ENCODE measurements at regions not wholly inside any gene's neighbourhood (a gene's known extent, or its start where the extent isn't known, plus 50 kb on each side); places are given as distances from the start of the nearest gene placed in this dataset. TPM values are rescaled to one million over a fixed set of nuclear protein-coding genes. Genes with fewer than 3 reads are reported as not detected.

DNA sequence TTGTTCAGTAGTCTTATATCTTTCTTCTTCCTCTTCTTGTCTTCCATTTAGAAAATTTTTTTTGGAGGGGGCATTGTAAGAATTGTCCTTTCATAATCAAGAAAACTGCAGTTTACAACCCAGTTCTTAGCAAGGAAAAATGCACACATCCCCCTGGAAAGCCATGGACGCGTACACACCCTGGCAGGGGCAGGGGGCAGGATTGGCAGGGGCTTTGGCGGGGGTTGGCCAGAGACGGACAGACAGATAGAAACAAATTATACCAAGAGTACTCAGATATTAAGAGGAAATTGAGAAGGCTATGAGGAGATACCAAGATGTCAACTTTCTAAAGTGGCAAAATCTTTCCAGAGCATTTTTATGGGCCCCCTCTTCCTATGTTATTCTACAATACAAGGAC, 322.5 kb upstream of the CPXCR1 start:
- Histone ChIP-seq H3K27ac (no peak overlapping the region), H3K4me1 (no peaks in the 10 kb centered on the region), H3K27me3 (no peaks in the 10 kb centered on the region), H3K36me3 (no peaks in the 10 kb centered on the region), H3K9me3 (no peaks in the 10 kb centered on the region), H3K4me3 (no peak overlapping the region)
- no peak for DNase-seq (ENCODE audit: low spot score in 2 of 2)
- TF ChIP-seq CTCF (IDR thresholded peaks at IDR 0.05) = no peak
- WGBS, 2 donors = 77 to 93% methylated on average over 4 of the region's 4 CpGs

GRCh38 chrX:88425739-88426138, 321.3 kb upstream of the CPXCR1 start:
- 27 to 31% methylated on average over 4 of the region's 4 CpGs for WGBS, 2 donors
- no peak for DNase-seq (ENCODE audit: low spot score in 2 of 2)
- H3K36me3 ChIP-seq = no peaks in the 10 kb centered on the region
- H3K9me3 ChIP-seq = no peaks in the 10 kb centered on the region
- H3K4me1 ChIP-seq = no peaks in the 10 kb centered on the region
- H3K4me3 ChIP-seq = no peak overlapping the region
- TF ChIP-seq POLR2A (IDR thresholded peaks at IDR 0.05) (no peak), CTCF (IDR thresholded peaks at IDR 0.05) (peak in 2 of 5 experiments; percentile 19 to 20), EP300 (IDR thresholded peaks at IDR 0.05) (no peak)
- no peaks in the 10 kb centered on the region for H3K27me3 ChIP-seq
- no peak overlapping the region for H3K27ac ChIP-seq

GRCh38 chrX:88437563-88437962, 309.5 kb upstream of the CPXCR1 start:
- no peaks in the 10 kb centered on the region for H3K9me3 ChIP-seq
- H3K4me3 ChIP-seq = no peak overlapping the region
- no peaks in the 10 kb centered on the region for H3K4me1 ChIP-seq
- DNase-seq (ENCODE audit: low spot score in 2 of 2) = no peak
- no peak overlapping the region for H3K27ac ChIP-seq
- TF ChIP-seq CTCF (IDR thresholded peaks at IDR 0.05) = no peak
- H3K27me3 ChIP-seq = no peaks in the 10 kb centered on the region
- 78 to 88% methylated on average over 1 of the region's 1 CpG for WGBS, 2 donors
- no peaks in the 10 kb centered on the region for H3K36me3 ChIP-seq

DNA sequence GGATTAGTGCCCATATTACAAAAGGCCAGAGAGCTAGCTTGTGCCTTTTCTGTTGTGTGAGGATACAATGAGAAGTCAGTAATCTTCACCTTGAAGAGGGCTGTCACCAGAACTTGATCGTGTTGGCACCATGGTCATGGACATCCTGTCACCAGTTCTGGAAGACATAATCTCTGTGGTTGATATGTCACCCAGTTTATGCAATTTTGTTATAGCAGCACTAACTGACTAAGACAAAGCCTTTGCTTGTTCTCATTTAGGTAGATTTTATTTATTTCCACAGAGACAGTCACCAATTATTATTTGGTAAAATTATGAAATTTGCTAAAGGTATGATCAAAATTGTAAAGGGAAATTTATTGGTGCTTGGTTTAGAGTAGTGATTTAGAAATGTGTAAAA, 308.8 kb upstream of the CPXCR1 start:
- Histone ChIP-seq H3K9me3 (no peaks in the 10 kb centered on the region), H3K27ac (no peak overlapping the region), H3K27me3 (no peaks in the 10 kb centered on the region), H3K4me1 (no peaks in the 10 kb centered on the region), H3K4me3 (no peak overlapping the region), H3K36me3 (no peaks in the 10 kb centered on the region)
- WGBS, 2 donors = 88 to 100% methylated on average over 1 of the region's 1 CpG
- no peak for DNase-seq (ENCODE audit: low spot score in 2 of 2)
- TF ChIP-seq POLR2A (IDR thresholded peaks at IDR 0.05) (no peak), EP300 (IDR thresholded peaks at IDR 0.05) (no peak), CTCF (IDR thresholded peaks at IDR 0.05) (no peak)

GRCh38 chrX:88439935-88440334, 307.1 kb upstream of the CPXCR1 start:
- Histone ChIP-seq H3K27ac (no peak overlapping the region), H3K27me3 (no peaks in the 10 kb centered on the region), H3K36me3 (no peaks in the 10 kb centered on the region), H3K9me3 (no peaks in the 10 kb centered on the region), H3K4me1 (no peaks in the 10 kb centered on the region), H3K4me3 (no peak overlapping the region)
- no peak for TF ChIP-seq EP300 (IDR thresholded peaks at IDR 0.05)
- no peak for TF ChIP-seq POLR2A (IDR thresholded peaks at IDR 0.05)
- TF ChIP-seq CTCF (IDR thresholded peaks at IDR 0.05) = no peak
- DNase-seq (ENCODE audit: low spot score in 2 of 2) = no peak

Small RNA genes lying in the stretch of these regions (small RNA-seq; reads per million reads assigned to genes)
- gene AL929325.1 (not detected), gene RF01225 (not detected)

Measured in tibial nerve (tissue), 4 donors.